GM12892 (cell line): ENCODE measurements at regions not wholly inside any gene's neighbourhood (a gene's known extent, or its start where the extent isn't known, plus 50 kb on each side); places are given as distances from the start of the nearest gene placed in this dataset.

Experiments
- POLR2A ChIP-seq: IDR thresholded peaks from 2 replicates; pipeline ENCODE4 v1.6.1; 2011; ENCODE audit warnings: low read depth, low read length, control low read depth
- POLR2AphosphoS5 ChIP-seq: IDR thresholded peaks from 2 replicates; pipeline ENCODE4 v1.6.1; 2011; ENCODE audit warnings: low read depth, low read length, control low read depth
- TAF1 ChIP-seq: IDR thresholded peaks from 2 replicates; pipeline ENCODE4 v1.6.1; 2011; ENCODE audit warnings: low read depth, mild to moderate bottlenecking, control low read depth, low read length, borderline replicate concordance

DNA sequence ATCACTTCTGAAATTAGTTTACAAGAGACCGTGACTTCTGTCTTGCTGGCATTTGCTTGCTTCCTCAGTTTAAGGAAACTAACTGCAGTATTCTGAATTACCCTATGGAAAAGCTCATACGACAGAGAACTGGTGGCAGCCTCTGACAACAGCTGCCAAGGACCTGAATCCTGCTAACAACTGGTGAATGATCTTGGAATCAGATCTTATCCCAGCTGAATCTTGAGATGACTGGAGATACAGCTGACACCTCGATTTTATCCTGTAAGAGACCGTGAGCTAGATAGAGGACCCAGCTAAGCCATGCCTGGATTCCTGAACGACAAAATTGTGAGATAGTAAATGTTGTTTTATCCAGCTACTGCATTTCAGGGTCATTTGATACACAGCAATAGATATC lies 202.3 kb downstream of the OGFRL1 start:
- no peak for TF ChIP-seq POLR2AphosphoS5
- TF ChIP-seq POLR2A: no peak
- TF ChIP-seq TAF1: no peak
